GM06990 (cell line): ENCODE measurements at regions not wholly inside any gene's neighbourhood (a gene's known extent, or its start where the extent isn't known, plus 50 kb on each side); places are given as distances from the start of the nearest gene placed in this dataset.
"Not testable (repeated sequence)": the region's sequence is repeated elsewhere in the genome, so short reads cannot be mapped to it uniquely, and the experiment has no call there.

ENCODE experiments used
- DNase-seq: peaks from one replicate; pipeline ENCODE4 v3.0.0-alpha.2; 2011; ENCODE audit not compliant: insufficient read length; ENCODE audit errors: extremely low read depth
- H3K27me3 ChIP-seq: replicated peaks from 2 replicates; pipeline ENCODE4 v1.6.0; 2011; ENCODE audit warnings: low read length; ENCODE audit not compliant: control insufficient read depth, insufficient read depth
- H3K36me3 ChIP-seq: 2 replicates; pipeline ENCODE4 v1.5.1; 2011; ENCODE audit warnings: low read length; ENCODE audit not compliant: control insufficient read depth, insufficient read depth
- H3K4me3 ChIP-seq: replicated peaks from 2 replicates; pipeline ENCODE4 v1.5.1; 2011; ENCODE audit warnings: low read depth, mild to moderate bottlenecking, control low read depth, low read length
- TF ChIP-seq, protein P1 (sequence below): IDR thresholded peaks from 2 replicates; pipeline ENCODE4 v1.5.1; 2011; ENCODE audit warnings: low read length, control low read depth, mild to moderate bottlenecking, inconsistent platforms; ENCODE audit not compliant: insufficient read depth, poor library complexity, severe bottlenecking

DNA sequence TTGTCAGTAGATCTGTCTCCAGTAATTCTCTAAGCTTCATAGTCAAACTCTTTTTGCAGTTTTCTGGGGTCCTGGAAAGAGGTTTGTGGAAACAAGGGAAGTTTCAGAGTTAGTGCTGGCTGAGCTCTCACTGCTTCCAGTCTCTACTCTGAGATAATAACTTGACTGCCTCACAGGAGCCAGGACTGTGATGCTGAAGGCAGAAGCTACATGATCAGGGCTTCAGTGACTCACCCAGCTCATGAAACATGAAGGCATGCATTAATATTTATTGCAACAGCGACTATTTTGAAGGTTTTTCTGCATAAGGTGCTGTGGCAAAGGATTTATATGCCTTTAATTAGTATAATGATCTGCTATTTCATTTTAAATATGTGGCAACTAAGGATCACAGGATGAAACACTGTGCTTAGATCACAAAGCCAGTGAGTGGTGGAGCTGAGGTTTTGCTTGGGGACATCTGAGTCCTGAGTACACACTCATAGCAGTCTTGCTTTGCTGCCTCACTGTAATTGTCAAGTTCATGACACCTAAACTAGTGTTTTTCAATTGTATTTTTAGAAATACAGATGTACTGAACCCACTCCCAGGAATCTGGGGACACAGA is 448.4 kb upstream of the GCFC2 start:
- no peak for DNase-seq
- no peaks in the 10 kb centered on the region for H3K27me3 ChIP-seq
- TF ChIP-seq, protein P1, sequence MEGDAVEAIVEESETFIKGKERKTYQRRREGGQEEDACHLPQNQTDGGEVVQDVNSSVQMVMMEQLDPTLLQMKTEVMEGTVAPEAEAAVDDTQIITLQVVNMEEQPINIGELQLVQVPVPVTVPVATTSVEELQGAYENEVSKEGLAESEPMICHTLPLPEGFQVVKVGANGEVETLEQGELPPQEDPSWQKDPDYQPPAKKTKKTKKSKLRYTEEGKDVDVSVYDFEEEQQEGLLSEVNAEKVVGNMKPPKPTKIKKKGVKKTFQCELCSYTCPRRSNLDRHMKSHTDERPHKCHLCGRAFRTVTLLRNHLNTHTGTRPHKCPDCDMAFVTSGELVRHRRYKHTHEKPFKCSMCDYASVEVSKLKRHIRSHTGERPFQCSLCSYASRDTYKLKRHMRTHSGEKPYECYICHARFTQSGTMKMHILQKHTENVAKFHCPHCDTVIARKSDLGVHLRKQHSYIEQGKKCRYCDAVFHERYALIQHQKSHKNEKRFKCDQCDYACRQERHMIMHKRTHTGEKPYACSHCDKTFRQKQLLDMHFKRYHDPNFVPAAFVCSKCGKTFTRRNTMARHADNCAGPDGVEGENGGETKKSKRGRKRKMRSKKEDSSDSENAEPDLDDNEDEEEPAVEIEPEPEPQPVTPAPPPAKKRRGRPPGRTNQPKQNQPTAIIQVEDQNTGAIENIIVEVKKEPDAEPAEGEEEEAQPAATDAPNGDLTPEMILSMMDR = no peak
- no peaks in the 10 kb centered on the region for H3K36me3 ChIP-seq
- no peak overlapping the region for H3K4me3 ChIP-seq

DNA sequence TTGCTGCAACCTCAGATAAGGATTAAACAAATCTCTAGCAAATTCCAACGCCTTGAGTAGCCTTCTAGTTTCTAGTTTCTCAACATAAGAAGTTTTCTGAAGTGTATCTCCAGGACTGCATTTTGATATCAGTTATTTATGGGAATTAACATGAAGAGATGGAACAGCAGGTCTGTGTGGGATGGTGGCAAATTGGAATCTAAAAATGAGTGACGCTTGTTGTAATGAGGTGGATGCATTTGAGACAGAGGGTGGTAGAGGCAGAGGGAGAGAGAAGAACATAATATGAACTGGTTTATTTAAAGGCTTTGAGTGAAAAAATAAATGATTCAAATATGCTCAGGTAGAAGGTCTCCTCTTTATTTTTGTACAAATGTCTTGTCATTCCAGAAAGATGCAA is 446.8 kb upstream of the GCFC2 start:
- no peaks in the 10 kb centered on the region for H3K27me3 ChIP-seq
- no peak overlapping the region for H3K4me3 ChIP-seq
- TF ChIP-seq, protein P1 = no peak
- H3K36me3 ChIP-seq = no peaks in the 10 kb centered on the region
- DNase-seq = no peak

GRCh38 chr2:76154981-76155380 is 444.3 kb upstream of the GCFC2 start:
- H3K4me3 ChIP-seq = no peak overlapping the region
- H3K27me3 ChIP-seq = no peaks in the 10 kb centered on the region
- no peaks in the 10 kb centered on the region for H3K36me3 ChIP-seq
- TF ChIP-seq, protein P1 = no peak
- no peak for DNase-seq

- Histone ChIP-seq H3K27me3 (no peaks in the 10 kb centered on the region), H3K36me3 (no peaks in the 10 kb centered on the region), H3K4me3 (no peak overlapping the region)
- TF ChIP-seq, protein P1 = no peak
- no peak for DNase-seq
Observed at GRCh38 chr2:76149846-76150245, 439.1 kb upstream of the GCFC2 start.

DNA sequence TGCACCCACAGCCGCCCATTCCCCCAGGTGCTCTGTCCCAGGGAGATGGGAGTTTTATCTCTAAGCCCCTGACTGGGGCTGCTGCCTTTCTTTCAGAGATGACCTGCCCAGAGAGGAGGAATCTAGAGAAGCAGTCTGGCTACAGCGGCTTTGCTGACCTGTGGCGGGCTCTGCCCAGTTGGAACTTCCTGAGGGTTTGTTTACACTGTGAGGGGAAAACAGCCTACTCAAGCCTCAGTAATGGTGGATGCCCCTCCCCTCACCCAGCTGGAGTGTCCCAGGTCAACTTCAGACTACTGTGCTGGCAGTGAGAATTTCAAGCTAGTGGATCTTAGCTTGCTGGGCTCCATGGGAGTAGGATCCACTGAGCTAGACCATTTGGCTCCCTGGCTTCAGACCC is 428.6 kb upstream of the GCFC2 start:
- H3K27me3 ChIP-seq, H3K4me3 ChIP-seq, DNase-seq, H3K36me3 ChIP-seq: not testable (repeated sequence)

DNA sequence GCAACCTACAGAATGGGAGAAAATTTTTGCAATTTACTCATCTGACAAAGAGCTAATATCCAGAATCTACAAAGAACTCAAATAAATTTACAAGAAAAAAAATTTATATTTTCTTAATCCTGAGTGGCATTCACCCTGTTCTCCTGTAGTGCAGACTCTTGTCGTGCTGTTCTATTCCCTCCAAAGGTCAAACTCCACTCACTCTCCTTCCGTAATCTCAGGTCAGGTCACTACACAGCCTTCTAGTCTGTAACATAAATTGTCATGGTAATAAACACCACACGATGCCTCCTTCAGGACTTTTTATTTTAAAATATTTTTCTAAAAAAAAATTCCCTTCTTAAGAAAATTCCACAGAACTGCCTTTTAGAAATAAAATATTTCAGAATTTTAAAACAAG is 417.9 kb upstream of the GCFC2 start:
- Histone ChIP-seq H3K36me3 (no peaks in the 10 kb centered on the region), H3K27me3 (no peaks in the 10 kb centered on the region), H3K4me3 (no peak overlapping the region)
- TF ChIP-seq, protein P1 = no peak
- no peak for DNase-seq
